SK-N-MC (cell line): ENCODE measurements at regions not wholly inside any gene's neighbourhood (a gene's known extent, or its start where the extent isn't known, plus 50 kb on each side); places are given as distances from the start of the nearest gene placed in this dataset.

Source experiments
- DNase-seq: peaks from one replicate; pipeline ENCODE4 v3.0.0-alpha.2; 2011; ENCODE audit warnings: low read depth, low spot score
- H3K27ac ChIP-seq: fragments of 200-600 bp; sonication (generic); 2 replicates; pipeline ENCODE4 v1.5.1; 2016; ENCODE audit warnings: mixed run types
- H3K36me3 ChIP-seq: fragments of 200-600 bp; sonication (generic); 2 replicates; pipeline ENCODE4 v1.6.1; 2017; ENCODE audit warnings: antibody characterized with exemption, low read length, mixed read lengths; ENCODE audit not compliant: insufficient read depth
- H3K4me3 ChIP-seq: fragments of 200-600 bp; sonication (generic); 2 replicates; pipeline ENCODE4 v1.5.1; 2016
- H3K9ac ChIP-seq: fragments of 200-600 bp; sonication (generic); 2 replicates; pipeline ENCODE4 v1.8.0; 2017; ENCODE audit warnings: mixed run types, mixed read lengths; ENCODE audit not compliant: insufficient read length
- H3K9me3 ChIP-seq: fragments of 200-600 bp; sonication (generic); 2 replicates; pipeline ENCODE4 v1.6.1; 2017; ENCODE audit warnings: low read depth, mild to moderate bottlenecking, antibody characterized with exemption, low read length, moderate library complexity, mixed read lengths
- EZH2 ChIP-seq: fragments of 200-600 bp; sonication (generic); IDR thresholded peaks from one replicate; pipeline ENCODE4 v1.6.1; 2017; ENCODE audit warnings: antibody characterized with exemption
- FOXP2 ChIP-seq: optimal IDR thresholded peaks from 2 replicates; pipeline ENCODE3; 2011; ENCODE audit warnings: mild to moderate bottlenecking, moderate library complexity; ENCODE audit not compliant: insufficient read depth; ENCODE audit errors: extremely low read length, control extremely low read depth
- POLR2AphosphoS5 ChIP-seq: IDR thresholded peaks from 2 replicates; pipeline ENCODE4 v1.6.1; 2012; ENCODE audit warnings: mild to moderate bottlenecking, low read depth, low read length, borderline replicate concordance

- Histone ChIP-seq H3K4me3 (no peak overlapping the region), H3K36me3 (no peaks in the 10 kb centered on the region), H3K9ac (no peak overlapping the region), H3K27ac (no peak overlapping the region), H3K9me3 (no peaks in the 10 kb centered on the region)
- TF ChIP-seq FOXP2: no peak
- TF ChIP-seq EZH2: no peak
- no peak for TF ChIP-seq POLR2AphosphoS5
- DNase-seq: no peak
Measured at GRCh38 chr3:157618886-157619285, 115.7 kb upstream of the VEPH1 start.

DNA sequence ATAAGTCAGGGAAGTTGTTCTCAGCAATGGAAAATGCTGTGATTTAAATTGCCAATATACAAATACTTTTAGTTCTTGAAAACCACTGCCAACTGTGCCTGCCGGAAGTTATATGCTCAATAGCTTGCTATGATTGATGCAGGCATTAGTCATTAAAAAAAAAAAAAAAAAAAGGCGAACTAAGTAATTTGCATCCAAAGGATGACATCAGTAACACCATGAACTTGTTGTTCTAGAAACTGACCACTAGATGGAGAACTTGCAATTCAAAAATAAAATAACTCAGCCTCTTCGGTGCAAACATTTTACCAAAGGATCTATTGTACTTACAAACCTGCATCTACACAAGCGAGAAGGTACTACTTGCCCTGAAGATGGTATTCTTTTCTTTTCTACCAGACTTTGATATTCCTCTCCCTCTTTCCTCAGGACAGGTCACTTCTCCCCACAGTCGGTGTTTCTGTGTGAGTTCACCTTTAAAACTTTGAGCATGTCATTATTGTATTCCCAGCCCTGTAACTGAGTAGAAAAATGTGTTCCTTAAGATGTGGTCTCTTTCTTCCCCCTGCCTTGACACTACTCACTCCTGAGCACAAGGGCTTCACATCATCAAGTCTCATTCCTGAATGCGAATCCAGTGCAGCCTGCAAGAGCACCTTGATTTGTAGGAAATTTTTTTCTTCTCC, 115.0 kb upstream of the VEPH1 start:
- TF ChIP-seq POLR2AphosphoS5 (no peak), FOXP2 (no peak)
- Histone ChIP-seq H3K9me3 (no peaks in the 10 kb centered on the region), H3K4me3 (no peak overlapping the region; the same call in 1 of the 2 replicates), H3K9ac (no peak overlapping the region), H3K27ac (no peak overlapping the region), H3K36me3 (no peaks in the 10 kb centered on the region)
- DNase-seq: peak; percentile 66

- Histone ChIP-seq H3K36me3 (no peaks in the 10 kb centered on the region), H3K9me3 (no peaks in the 10 kb centered on the region), H3K4me3 (no peak overlapping the region), H3K9ac (no peak overlapping the region), H3K27ac (no peak overlapping the region)
- no peak for DNase-seq
- no peak for TF ChIP-seq POLR2AphosphoS5
Measured at GRCh38 chr3:157614896-157615295, 111.7 kb upstream of the VEPH1 start.

- Histone ChIP-seq H3K4me3 (no peak overlapping the region), H3K36me3 (no peaks in the 10 kb centered on the region), H3K9me3 (no peaks in the 10 kb centered on the region), H3K27ac (no peak overlapping the region), H3K9ac (no peak overlapping the region)
- TF ChIP-seq POLR2AphosphoS5 (no peak), EZH2 (no peak), FOXP2 (no peak)
- no peak for DNase-seq
Measured at GRCh38 chr3:157611536-157612076, 108.4 kb upstream of the VEPH1 start.

GRCh38 chr3:157610876-157611535, 107.8 kb upstream of the VEPH1 start:
- Histone ChIP-seq H3K4me3 (no peak overlapping the region), H3K9me3 (no peaks in the 10 kb centered on the region), H3K27ac (no peak overlapping the region), H3K36me3 (no peaks in the 10 kb centered on the region), H3K9ac (no peak overlapping the region)
- no peak for DNase-seq
- no peak for TF ChIP-seq FOXP2
- TF ChIP-seq POLR2AphosphoS5: no peak
- TF ChIP-seq EZH2: no peak

DNA sequence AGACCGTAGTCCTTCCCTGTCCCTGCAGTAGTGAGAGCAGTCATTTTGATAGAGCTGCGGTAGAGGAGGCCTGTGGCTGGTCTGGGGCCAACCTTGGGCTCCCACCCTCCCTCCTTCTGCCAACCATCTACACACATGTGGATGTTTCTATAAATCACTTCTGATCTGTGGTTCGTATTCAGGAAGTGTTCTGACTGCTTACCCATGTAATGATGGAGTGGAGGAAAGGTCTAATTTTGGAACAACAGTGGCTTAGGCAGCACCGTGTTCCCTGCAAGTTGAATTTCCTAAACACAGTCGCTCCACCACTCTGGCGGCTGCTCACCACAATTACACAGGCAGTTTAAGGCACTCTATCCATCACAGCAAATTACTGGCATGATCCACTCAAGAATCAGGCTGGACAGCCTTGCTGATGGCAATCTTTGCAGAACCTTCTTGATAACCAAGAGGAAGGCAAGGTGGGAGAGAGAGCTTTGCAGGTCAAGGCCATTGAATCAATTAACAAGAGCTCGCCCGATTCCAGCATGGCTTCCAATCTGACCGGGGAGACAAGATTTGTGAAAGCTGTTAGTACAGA, 104.7 kb upstream of the VEPH1 start:
- no peak overlapping the region for H3K9ac ChIP-seq
- H3K9me3 ChIP-seq: no peaks in the 10 kb centered on the region
- no peaks in the 10 kb centered on the region for H3K36me3 ChIP-seq
- no peak overlapping the region for H3K4me3 ChIP-seq
- H3K27ac ChIP-seq: no peak overlapping the region
- DNase-seq: no peak
- no peak for TF ChIP-seq FOXP2
- no peak for TF ChIP-seq EZH2
- no peak for TF ChIP-seq POLR2AphosphoS5

GRCh38 chr3:157606852-157607197, 103.6 kb upstream of the VEPH1 start:
- no peak for DNase-seq
- TF ChIP-seq EZH2 (no peak), POLR2AphosphoS5 (no peak), FOXP2 (no peak)
- Histone ChIP-seq H3K9ac (no peak overlapping the region), H3K9me3 (no peaks in the 10 kb centered on the region), H3K4me3 (no peak overlapping the region), H3K27ac (no peak overlapping the region), H3K36me3 (no peaks in the 10 kb centered on the region)

DNA sequence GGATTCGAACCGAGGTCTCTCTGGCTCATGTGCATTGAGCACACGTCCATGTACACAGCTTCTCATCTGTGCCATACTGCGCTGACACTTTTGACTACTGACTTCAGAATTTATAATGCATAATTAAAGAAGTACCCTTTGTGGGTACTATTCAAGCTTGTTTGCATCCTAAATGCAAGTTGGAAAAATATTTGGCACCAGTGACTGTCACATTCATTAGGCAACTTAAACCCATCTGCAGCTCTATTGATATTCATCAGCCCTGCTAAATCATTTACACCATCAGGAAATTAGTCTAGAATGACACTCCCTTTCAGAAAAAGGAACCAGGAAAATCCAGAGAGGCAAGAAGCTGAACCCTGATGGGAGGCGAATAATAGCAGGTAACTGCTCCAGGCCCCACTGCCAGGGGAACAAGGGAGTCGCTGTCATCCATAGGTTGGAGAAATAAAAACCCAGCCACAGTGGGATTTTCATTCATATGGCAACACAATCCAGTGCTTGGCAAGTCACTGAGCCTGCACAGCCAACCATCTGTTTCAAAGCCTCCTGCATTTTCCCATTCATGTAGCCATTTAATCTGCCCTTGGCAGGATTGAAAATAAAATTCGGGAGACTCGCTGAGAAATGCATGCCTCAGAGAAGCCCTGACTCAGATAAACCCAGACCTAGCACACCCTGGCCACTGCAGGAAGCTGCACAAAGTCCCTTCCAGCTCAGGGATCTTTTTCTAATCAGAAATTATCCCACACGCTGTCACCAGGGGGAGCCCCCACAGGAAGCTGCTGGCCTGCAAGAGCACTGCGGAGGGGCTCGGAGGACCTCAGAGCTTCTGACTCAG, 103.0 kb upstream of the VEPH1 start:
- H3K27ac ChIP-seq: no peak overlapping the region
- no peaks in the 10 kb centered on the region for H3K36me3 ChIP-seq
- H3K9ac ChIP-seq: no peak overlapping the region
- no peaks in the 10 kb centered on the region for H3K9me3 ChIP-seq
- DNase-seq: no peak
- peak overlapping the region; percentile 10; the same call in 1 of the 2 replicates for H3K4me3 ChIP-seq
- TF ChIP-seq POLR2AphosphoS5 (no peak), EZH2 (no peak), FOXP2 (no peak)
